K562 (cell line): ENCODE measurements at regions not wholly inside any gene's neighbourhood (a gene's known extent, or its start where the extent isn't known, plus 50 kb on each side); places are given as distances from the start of the nearest gene placed in this dataset.

Experiments
- ATAC-seq: fragments of 200-7000 bp; cut with Tn5 transposase; 3 replicates; pipeline ENCODE4 v1.9.1; 2020; ENCODE audit warnings: moderate library complexity
- BruUV-seq: library from RNA; stranded (reverse); fragments of 400-500 nt; replicated peaks from 2 replicates; lab custom pipeline; 2021; lab: Mats Ljungman, UMichigan
- CTCF ChIA-PET: fragments of 300-600 bp; formaldehyde crosslinking; extraction: SDS; loops from one replicate; lab custom pipeline; 2021; ENCODE audit warnings: low intra/inter-chr PET ratio; lab: Yijun Ruan, JAX
- POLR2A ChIA-PET: fragments of 300-600, 350-650 bp; sonication (Branson Sonifier 250); formaldehyde crosslinking; extraction: SDS; loops from one replicate; lab custom pipeline; 2021; ENCODE audit warnings: antibody characterized with exemption, inconsistent platforms; lab: Yijun Ruan, JAX
- DNase-seq, 4 experiments: peaks; one replicate each; pipeline versions ENCODE4 v3.0.0 to v3.0.0-alpha.2; 2011 to 2018; ENCODE audit warnings: low spot score in 3 of 4, mixed read lengths in 3 of 4; ENCODE audit errors: extremely low read depth in 1 of 4
- FAIRE-seq: peaks from 2 replicates; lab custom pipeline; 2011; peaks lifted over from hg19 to GRCh38; lab: Jason Lieb, UNC
- H2AFZ ChIP-seq: 2 replicates; pipeline ENCODE4 v1.6.0; 2011; ENCODE audit warnings: low read depth, low read length, control low read depth, inconsistent platforms
- H3K27ac ChIP-seq: fragments of 200-600 bp; 3 replicates; pipeline ENCODE4 v1.8.0; 2011; ENCODE audit warnings: low read depth, mild to moderate bottlenecking, control low read depth, inconsistent platforms, low read length, moderate library complexity, mixed read lengths; ENCODE audit errors: extremely low read depth
- H3K27me3 ChIP-seq, 2 experiments: fragments of 300-600 bp in 1 of 2; 2 replicates in 1 of 2; 3 replicates in 1 of 2; pipeline versions ENCODE4 v1.6.0 to v1.8.0; 2011; ENCODE audit warnings: inconsistent platforms in 2 of 2, low read length in 2 of 2, mild to moderate bottlenecking in 1 of 2, mixed read lengths in 1 of 2, moderate library complexity in 1 of 2; ENCODE audit not compliant: control insufficient read depth in 2 of 2, insufficient read depth in 2 of 2
- H3K36me3 ChIP-seq: fragments of 300-600 bp; 3 replicates; pipeline ENCODE4 v1.8.0; 2011; ENCODE audit warnings: mild to moderate bottlenecking, low read length, inconsistent platforms; ENCODE audit not compliant: control insufficient read depth, insufficient read depth
- H3K4me1 ChIP-seq, 2 experiments: fragments of 200-600 bp in 1 of 2; replicated peaks in 1 of 2; 2 replicates in 1 of 2; 3 replicates in 1 of 2; pipeline versions ENCODE4 v1.5.1 to v1.8.0; 2011; ENCODE audit warnings: inconsistent platforms in 2 of 2, low read length in 2 of 2, mild to moderate bottlenecking in 1 of 2, mixed read lengths in 1 of 2, moderate library complexity in 1 of 2; ENCODE audit not compliant: control insufficient read depth in 2 of 2, insufficient read depth in 2 of 2
- H3K4me2 ChIP-seq: 2 replicates; pipeline ENCODE4 v1.6.1; 2011; ENCODE audit warnings: low read length, control low read depth, inconsistent platforms, mixed read lengths; ENCODE audit not compliant: insufficient read depth
- H3K4me3 ChIP-seq: fragments of 200-600 bp; sonication (generic), shearing (Covaris generic); 2 replicates; pipeline ENCODE4 v1.5.1; 2016; ENCODE audit warnings: control low read depth, inconsistent platforms
- H3K79me2 ChIP-seq: fragments of 200-600 bp; 3 replicates; pipeline ENCODE4 v1.8.0; 2011; ENCODE audit warnings: low read length, inconsistent platforms; ENCODE audit not compliant: control insufficient read depth, insufficient read depth
- H3K9ac ChIP-seq, 2 experiments: 2 replicates each; pipeline versions ENCODE4 v1.6.0 to v1.6.1; 2011; ENCODE audit warnings: low read depth in 2 of 2, low read length in 2 of 2, control low read depth in 1 of 2, inconsistent platforms in 1 of 2, mild to moderate bottlenecking in 1 of 2, mixed read lengths in 1 of 2; ENCODE audit not compliant: insufficient read depth in 1 of 2
- H3K9me1 ChIP-seq: one replicate; pipeline ENCODE4 v1.6.0; 2011; ENCODE audit warnings: inconsistent platforms, mild to moderate bottlenecking, low read length, moderate library complexity; ENCODE audit not compliant: control insufficient read depth, insufficient read depth
- H3K9me3 ChIP-seq: replicated peaks from 2 replicates; pipeline ENCODE4 v1.5.1; 2011; ENCODE audit warnings: low read depth, low read length, inconsistent platforms; ENCODE audit not compliant: control insufficient read depth, insufficient read depth
- H4K20me1 ChIP-seq: replicated peaks from 2 replicates; pipeline ENCODE4 v1.6.1; 2011; ENCODE audit warnings: low read length, inconsistent platforms, mixed read lengths; ENCODE audit not compliant: control insufficient read depth, insufficient read depth
- FOXM1 ChIP-seq, 2 experiments: fragments of 450-650 bp in 1 of 2; sonication (generic) in 1 of 2; formaldehyde crosslinking in 1 of 2; IDR thresholded peaks; 2 replicates each; pipeline versions ENCODE4 v1.6.1 to v1.9.0; 2017 to 2022; ENCODE audit warnings: low read depth in 2 of 2, mild to moderate bottlenecking in 2 of 2, missing genetic modification reagents in 1 of 2, moderate library complexity in 1 of 2
- ILF3 ChIP-seq: fragments of 450-650 bp; IDR thresholded peaks from 2 replicates; pipeline ENCODE4 v1.6.1; 2018; ENCODE audit warnings: antibody characterized with exemption, mild to moderate bottlenecking, moderate library complexity, borderline replicate concordance
- RFX1 ChIP-seq: fragments of 450-650 bp; IDR thresholded peaks from 2 replicates; pipeline ENCODE4 v1.6.1; 2016; ENCODE audit warnings: mild to moderate bottlenecking, moderate library complexity
- ZNF316 ChIP-seq: fragments of 450-650 bp; IDR thresholded peaks from 2 replicates; pipeline ENCODE4 v1.6.1; 2016
- ZNF584 ChIP-seq: fragments of 200-800 bp; sonication (Bioruptor generic); IDR thresholded peaks from 2 replicates; pipeline ENCODE4 v1.6.1; 2016; ENCODE audit warnings: low read depth, mild to moderate bottlenecking, missing genetic modification characterization, missing compliant biosample characterization
- ZNF780A ChIP-seq: fragments of 250-450 bp; sonication (Bioruptor Pico); IDR thresholded peaks from 2 replicates; pipeline ENCODE4 v1.5.0; 2021; ENCODE audit warnings: mild to moderate bottlenecking
- WGBS: fragments of 100-300 bp; shearing (Covaris generic); methylation state at CpG from one replicate; pipeline ENCODE4 v1.1.6; 2016; ENCODE audit warnings: low coverage, mixed read lengths; ENCODE audit not compliant: insufficient coverage; ENCODE audit errors: missing lambda C conversion rate; 5-methylcytosine and 5-hydroxymethylcytosine counted together
- in situ Hi-C: fragments of 300-500 bp; cut with MboI; formaldehyde crosslinking; loops from 4 replicates; pipeline ENCODE4 v1.15.0; 2018; ENCODE audit warnings: inconsistent platforms, mixed read lengths
- intact Hi-C: fragments of 100-400 bp; cut with micrococcal nuclease; formaldehyde crosslinking; loops from 2 replicates; pipeline ENCODE4 v1.14.2; 2022
- TF ChIP-seq, protein P1 (sequence below), 2 experiments: fragments of 250-450 bp in 1 of 2; fragments of 450-650 bp in 1 of 2; sonication (Bioruptor Pico) in 1 of 2; IDR thresholded peaks; 2 replicates each; pipeline versions ENCODE4 v1.6.1 to v1.8.0; 2016 to 2021; ENCODE audit warnings: mild to moderate bottlenecking in 2 of 2, moderate library complexity in 2 of 2, missing compliant biosample characterization in 1 of 2, missing genetic modification characterization in 1 of 2

DNA sequence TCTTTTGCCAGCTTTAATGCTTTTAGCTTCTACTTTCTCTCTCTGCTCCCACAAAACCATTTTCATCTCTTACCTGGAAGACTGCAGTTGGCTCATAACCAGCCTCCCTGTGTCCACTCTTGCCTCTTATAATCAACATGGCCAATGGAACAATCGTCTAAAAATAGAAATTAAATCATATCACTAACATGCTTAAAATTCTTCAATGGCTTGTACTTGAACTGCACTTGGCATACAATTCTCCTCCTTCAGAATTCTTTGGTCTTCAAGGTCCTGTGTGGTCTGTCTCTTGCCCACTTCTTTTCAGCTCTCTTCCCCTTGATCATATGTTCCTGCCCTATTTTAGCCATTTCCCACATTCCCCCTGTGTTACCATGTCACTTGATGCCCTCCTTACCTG lies 342.2 kb downstream of the ATP23 start:
- no peaks in the 10 kb centered on the region for H3K36me3 ChIP-seq
- H3K27ac ChIP-seq, result no peak overlapping the region
- intact Hi-C loops (no loop called here), in situ Hi-C loops (no loop called here)
- BruUV-seq, result no TSS peak
- H3K9me3 ChIP-seq, result no peaks in the 10 kb centered on the region
- no peaks in the 10 kb centered on the region for H4K20me1 ChIP-seq
- TF ChIP-seq, protein P1, sequence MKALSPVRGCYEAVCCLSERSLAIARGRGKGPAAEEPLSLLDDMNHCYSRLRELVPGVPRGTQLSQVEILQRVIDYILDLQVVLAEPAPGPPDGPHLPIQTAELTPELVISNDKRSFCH (CRISPR knock-in tag; IDR thresholded peaks at IDR 0.05), result no peak
- TF ChIP-seq, protein P1 (tag; IDR thresholded peaks at IDR 0.05), result no peak
- TF ChIP-seq ZNF584 (CRISPR knock-in tag) (no peak), RFX1 (no peak), FOXM1 (IDR thresholded peaks at IDR 0.05; ENCODE audit: low read depth) (no peak), FOXM1 (CRISPR knock-in tag; IDR thresholded peaks at IDR 0.05; ENCODE audit: low read depth) (no peak), ILF3 (no peak), ZNF316 (no peak), ZNF780A (CRISPR knock-in tag) (no peak)
- ChIA-PET POLR2A (interaction anchor here (1.0 kb wide), 1 partner anchor 11 kb away, joined by 4 read pairs; no protein-coding TSS in a partner anchor), CTCF (no interaction called here)
- no peak for DNase-seq
- H3K4me2 ChIP-seq, result no peak overlapping the region
- no peak for ATAC-seq
- H3K27me3 ChIP-seq, result no peaks in the 10 kb centered on the region
- WGBS, result 0% methylated on average over 1 of the region's 1 CpG
- H3K9ac ChIP-seq, result no peak overlapping the region
- H2AFZ ChIP-seq, result no peak overlapping the region
- no peak overlapping the region for H3K4me3 ChIP-seq
- H3K9me1 ChIP-seq, result no peaks in the 10 kb centered on the region
- no peak for FAIRE-seq
- H3K79me2 ChIP-seq, result no peaks in the 10 kb centered on the region
- no peaks in the 10 kb centered on the region for H3K4me1 ChIP-seq
